ENCODE measurements at regions not wholly inside any gene's neighbourhood (a gene's known extent, or its start where the extent isn't known, plus 50 kb on each side); places are given as distances from the start of the nearest gene placed in this dataset.

GRCh38 chr6:12582421-12583110 lies 134.0 kb upstream of the PHACTR1 start:
- no peak for DNase-seq (ENCODE audit: low read depth, low spot score)

- no peak for DNase-seq (ENCODE audit: low read depth, low spot score)
Observed at GRCh38 chr6:12584631-12585405, 131.7 kb upstream of the PHACTR1 start.

- no peak for DNase-seq (ENCODE audit: low read depth, low spot score)
Observed at GRCh38 chr6:12585497-12585958, 131.0 kb upstream of the PHACTR1 start.

- DNase-seq (ENCODE audit: low read depth, low spot score) = no peak
Observed at GRCh38 chr6:12586721-12587480, 129.7 kb upstream of the PHACTR1 start.

GRCh38 chr6:12590901-12591300 lies 125.7 kb upstream of the PHACTR1 start:
- DNase-seq (ENCODE audit: low read depth, low spot score) = no peak

- DNase-seq (ENCODE audit: low read depth, low spot score) = no peak
Observed at GRCh38 chr6:12592634-12593033, 123.9 kb upstream of the PHACTR1 start.

GRCh38 chr6:12593771-12594529 lies 122.6 kb upstream of the PHACTR1 start:
- no peak for DNase-seq (ENCODE audit: low read depth, low spot score)

- no peak for DNase-seq (ENCODE audit: low read depth, low spot score)
Observed at GRCh38 chr6:12594530-12594893, 122.1 kb upstream of the PHACTR1 start.

GRCh38 chr6:12595161-12595811 lies 121.3 kb upstream of the PHACTR1 start:
- no peak for DNase-seq (ENCODE audit: low read depth, low spot score)

- DNase-seq (ENCODE audit: low read depth, low spot score) = no peak
Observed at GRCh38 chr6:12596731-12597130, 119.8 kb upstream of the PHACTR1 start.

- DNase-seq (ENCODE audit: low read depth, low spot score) = no peak
Observed at GRCh38 chr6:12598919-12599318, 117.6 kb upstream of the PHACTR1 start.

- no peak for DNase-seq (ENCODE audit: low read depth, low spot score)
Observed at GRCh38 chr6:12601881-12602280, 114.7 kb upstream of the PHACTR1 start.

- no peak for DNase-seq (ENCODE audit: low read depth, low spot score)
Observed at GRCh38 chr6:12602342-12602741, 114.2 kb upstream of the PHACTR1 start.

- DNase-seq (ENCODE audit: low read depth, low spot score) = peak; percentile 7
Observed at GRCh38 chr6:12602951-12603672, 113.5 kb upstream of the PHACTR1 start.

GRCh38 chr6:12603673-12604049 lies 112.9 kb upstream of the PHACTR1 start:
- DNase-seq (ENCODE audit: low read depth, low spot score) = no peak

GRCh38 chr6:12605888-12606345 lies 110.7 kb upstream of the PHACTR1 start:
- peak; percentile 8 for DNase-seq (ENCODE audit: low read depth, low spot score)

GRCh38 chr6:12606616-12607015 lies 110.0 kb upstream of the PHACTR1 start:
- DNase-seq (ENCODE audit: low read depth, low spot score) = no peak

GRCh38 chr6:12608016-12608860 lies 108.3 kb upstream of the PHACTR1 start:
- DNase-seq (ENCODE audit: low read depth, low spot score) = no peak

GRCh38 chr6:12608874-12609273 lies 107.7 kb upstream of the PHACTR1 start:
- DNase-seq (ENCODE audit: low read depth, low spot score) = no peak

Measured in brain pericyte (primary cell).